A673 (cell line): ENCODE measurements at regions not wholly inside any gene's neighbourhood (a gene's known extent, or its start where the extent isn't known, plus 50 kb on each side); places are given as distances from the start of the nearest gene placed in this dataset.

ENCODE experiments used
- BruUV-seq: library from RNA; stranded (reverse); fragments of 400-500 nt; replicated peaks from 2 replicates; lab custom pipeline; 2021; lab: Mats Ljungman, UMichigan
- CTCF ChIA-PET: fragments of 300-600 bp; sonication (Branson Sonifier 250); formaldehyde crosslinking; loops from one replicate; lab custom pipeline; 2022; ENCODE audit warnings: antibody characterized with exemption; lab: Charles Lee
- POLR2A ChIA-PET: fragments of 300-600 bp; sonication (Branson Sonifier 250); formaldehyde crosslinking; loops from one replicate; lab custom pipeline; 2022; ENCODE audit warnings: antibody characterized with exemption; ENCODE audit not compliant: low non-redundant PET; lab: Charles Lee
- DNase-seq: peaks from one replicate; pipeline ENCODE4 v3.0.0-alpha.2; 2015; ENCODE audit warnings: low spot score
- H3K27ac ChIP-seq: fragments of 200-600 bp; sonication (generic); 2 replicates; pipeline ENCODE4 v1.5.1; 2016; ENCODE audit warnings: mixed run types, low read depth, mild to moderate bottlenecking, mixed read lengths, antibody characterized with exemption, low read length; ENCODE audit not compliant: poor library complexity, severe bottlenecking
- H3K27me3 ChIP-seq: fragments of 200-600 bp; sonication (generic); replicated peaks from 2 replicates; pipeline ENCODE4 v1.6.1; 2017; ENCODE audit warnings: mixed run types, low read depth, mild to moderate bottlenecking, mixed read lengths, antibody characterized with exemption, low read length; ENCODE audit not compliant: insufficient read depth, poor library complexity
- H3K36me3 ChIP-seq: fragments of 200-600 bp; sonication (generic); 2 replicates; pipeline ENCODE4 v1.6.1; 2016; ENCODE audit warnings: mixed run types, mild to moderate bottlenecking, mixed read lengths, antibody characterized with exemption, low read length; ENCODE audit not compliant: insufficient read depth, poor library complexity, severe bottlenecking
- H3K4me1 ChIP-seq: fragments of 200-600 bp; sonication (generic); 2 replicates; pipeline ENCODE4 v1.6.1; 2017; ENCODE audit warnings: mixed run types, mild to moderate bottlenecking, mixed read lengths, antibody characterized with exemption, low read length; ENCODE audit not compliant: insufficient read depth, poor library complexity, severe bottlenecking
- H3K4me3 ChIP-seq: fragments of 200-600 bp; sonication (generic); 2 replicates; pipeline ENCODE4 v1.5.1; 2016; ENCODE audit warnings: low read depth, mixed run types, mild to moderate bottlenecking, mixed read lengths, low read length; ENCODE audit not compliant: poor library complexity, severe bottlenecking
- H3K9me3 ChIP-seq: fragments of 200-600 bp; sonication (generic); 2 replicates; pipeline ENCODE4 v1.6.1; 2016; ENCODE audit warnings: mixed run types, low read depth, mild to moderate bottlenecking, mixed read lengths, antibody characterized with exemption, low read length; ENCODE audit not compliant: poor library complexity, severe bottlenecking
- CTCF ChIP-seq: fragments of 300-800, 200-600 bp; sonication (generic); conservative IDR thresholded peaks from 2 replicates; pipeline ENCODE4 v1.5.1; 2017; ENCODE audit warnings: low read depth, mild to moderate bottlenecking, antibody characterized with exemption, low read length, moderate library complexity, mixed read lengths
- EZH2 ChIP-seq: fragments of 200-600 bp; sonication (generic); IDR thresholded peaks from 2 replicates; pipeline ENCODE4 v1.6.1; 2017; ENCODE audit warnings: borderline replicate concordance, low read depth, mild to moderate bottlenecking, mixed read lengths, antibody characterized with exemption, low read length; ENCODE audit not compliant: poor library complexity, severe bottlenecking
- intact Hi-C: fragments of 100-400 bp; cut with micrococcal nuclease; formaldehyde crosslinking; loops from one replicate; pipeline ENCODE4 v1.10.0; 2022; ENCODE audit not compliant: unreplicated experiment

- TF ChIP-seq EZH2 (no peak), CTCF (no peak)
- H3K9me3 ChIP-seq = no peaks in the 10 kb centered on the region
- H3K4me1 ChIP-seq = no peaks in the 10 kb centered on the region
- intact Hi-C loops = loop anchor here (1.0 kb wide), 1 partner anchor 37 kb away; no protein-coding TSS in a partner anchor
- H3K27ac ChIP-seq = no peak overlapping the region
- no TSS peak for BruUV-seq
- no peak overlapping the region for H3K4me3 ChIP-seq
- no peaks in the 10 kb centered on the region for H3K36me3 ChIP-seq
- CTCF ChIA-PET = no interaction called here
- peaks cover 6% of the 10 kb centered on the region for H3K27me3 ChIP-seq
- no peak for DNase-seq
- POLR2A ChIA-PET = no interaction called here
These were observed 184.7 kb upstream of the RALGAPA2 start for GRCh38 chr20:20897145-20897544.

GRCh38 chr20:20896606-20897005, 184.2 kb upstream of the RALGAPA2 start:
- CTCF ChIA-PET = no interaction called here
- no TSS peak for BruUV-seq

GRCh38 chr20:20895537-20895936, 183.1 kb upstream of the RALGAPA2 start:
- no peak for DNase-seq
- Histone ChIP-seq H3K27me3 (peaks cover 6% of the 10 kb centered on the region), H3K27ac (no peak overlapping the region), H3K4me3 (no peak overlapping the region), H3K9me3 (no peaks in the 10 kb centered on the region), H3K4me1 (no peaks in the 10 kb centered on the region), H3K36me3 (no peaks in the 10 kb centered on the region)
- TF ChIP-seq CTCF = no peak
- no peak for TF ChIP-seq EZH2
- intact Hi-C loops = no loop called here
- ChIA-PET CTCF (no interaction called here), POLR2A (no interaction called here)
- BruUV-seq = no TSS peak

More at GRCh38 chr20:20896606-20897005, 184.2 kb upstream of the RALGAPA2 start:
- Histone ChIP-seq H3K4me3 (no peak overlapping the region), H3K9me3 (no peaks in the 10 kb centered on the region), H3K4me1 (no peaks in the 10 kb centered on the region), H3K36me3 (no peaks in the 10 kb centered on the region), H3K27ac (no peak overlapping the region), H3K27me3 (peaks cover 6% of the 10 kb centered on the region)
- POLR2A ChIA-PET = no interaction called here
- intact Hi-C loops = loop anchor here (1.0 kb wide), 1 partner anchor 38 kb away; no protein-coding TSS in a partner anchor
- no peak for TF ChIP-seq CTCF
- no peak for TF ChIP-seq EZH2
- DNase-seq = no peak
